ENCODE measurements at regions not wholly inside any gene's neighbourhood (a gene's known extent, or its start where the extent isn't known, plus 50 kb on each side); places are given as distances from the start of the nearest gene placed in this dataset.

- Mint-ChIP-seq H3K4me1 (ENCODE audit: low read depth, unreplicated experiment) (no peaks in the 10 kb centered on the region), H3K27me3 (ENCODE audit: unreplicated experiment) (peaks cover 2% of the 10 kb centered on the region), H3K36me3 (ENCODE audit: unreplicated experiment) (no peaks in the 10 kb centered on the region), H3K4me3 (ENCODE audit: unreplicated experiment) (no peak overlapping the region), H3K9me3 (ENCODE audit: unreplicated experiment) (no peaks in the 10 kb centered on the region), H3K27ac (ENCODE audit: unreplicated experiment) (no peak overlapping the region)
- TF ChIP-seq CTCF (IDR thresholded peaks at IDR 0.05; ENCODE audit: partially characterized antibody, unreplicated experiment): no peak
- DNase-seq: no peak
Measured at GRCh38 chr16:86444261-86444660, 66.1 kb upstream of the FOXF1 start.

GRCh38 chr16:86444661-86445060 is 65.7 kb upstream of the FOXF1 start:
- Mint-ChIP-seq H3K27ac (ENCODE audit: unreplicated experiment) (no peak overlapping the region), H3K36me3 (ENCODE audit: unreplicated experiment) (no peaks in the 10 kb centered on the region), H3K9me3 (ENCODE audit: unreplicated experiment) (peaks cover under 1% of the 10 kb centered on the region), H3K27me3 (ENCODE audit: unreplicated experiment) (peaks cover 2% of the 10 kb centered on the region), H3K4me1 (ENCODE audit: low read depth, unreplicated experiment) (no peaks in the 10 kb centered on the region), H3K4me3 (ENCODE audit: unreplicated experiment) (no peak overlapping the region)
- no peak for DNase-seq
- no peak for TF ChIP-seq CTCF (IDR thresholded peaks at IDR 0.05; ENCODE audit: partially characterized antibody, unreplicated experiment)

- H3K4me1 Mint-ChIP-seq (ENCODE audit: low read depth, unreplicated experiment): no peaks in the 10 kb centered on the region
- no peak for TF ChIP-seq CTCF (IDR thresholded peaks at IDR 0.05; ENCODE audit: partially characterized antibody, unreplicated experiment)
- peaks cover 3% of the 10 kb centered on the region for H3K27me3 Mint-ChIP-seq (ENCODE audit: unreplicated experiment)
Measured at GRCh38 chr16:86446279-86446678, 64.0 kb upstream of the FOXF1 start.

GRCh38 chr16:86447228-86447627 is 63.1 kb upstream of the FOXF1 start:
- no peak for TF ChIP-seq CTCF (IDR thresholded peaks at IDR 0.05; ENCODE audit: partially characterized antibody, unreplicated experiment)
- Mint-ChIP-seq H3K4me3 (ENCODE audit: unreplicated experiment) (no peak overlapping the region), H3K9me3 (ENCODE audit: unreplicated experiment) (peaks cover 2% of the 10 kb centered on the region), H3K27ac (ENCODE audit: unreplicated experiment) (no peak overlapping the region), H3K36me3 (ENCODE audit: unreplicated experiment) (no peaks in the 10 kb centered on the region), H3K4me1 (ENCODE audit: low read depth, unreplicated experiment) (no peaks in the 10 kb centered on the region), H3K27me3 (ENCODE audit: unreplicated experiment) (peaks cover 3% of the 10 kb centered on the region)
- DNase-seq: no peak

More at GRCh38 chr16:86446279-86446678, 64.0 kb upstream of the FOXF1 start:
- Mint-ChIP-seq H3K36me3 (ENCODE audit: unreplicated experiment) (no peaks in the 10 kb centered on the region), H3K4me3 (ENCODE audit: unreplicated experiment) (no peak overlapping the region), H3K27ac (ENCODE audit: unreplicated experiment) (no peak overlapping the region), H3K9me3 (ENCODE audit: unreplicated experiment) (peaks cover 2% of the 10 kb centered on the region)
- DNase-seq: no peak

GRCh38 chr16:86448306-86448890 is 61.9 kb upstream of the FOXF1 start:
- Mint-ChIP-seq H3K4me1 (ENCODE audit: low read depth, unreplicated experiment) (no peaks in the 10 kb centered on the region), H3K27ac (ENCODE audit: unreplicated experiment) (no peak overlapping the region), H3K36me3 (ENCODE audit: unreplicated experiment) (no peaks in the 10 kb centered on the region), H3K4me3 (ENCODE audit: unreplicated experiment) (no peak overlapping the region), H3K27me3 (ENCODE audit: unreplicated experiment) (peaks cover 2% of the 10 kb centered on the region), H3K9me3 (ENCODE audit: unreplicated experiment) (peaks cover 2% of the 10 kb centered on the region)
- TF ChIP-seq CTCF (IDR thresholded peaks at IDR 0.05; ENCODE audit: partially characterized antibody, unreplicated experiment): no peak
- DNase-seq: no peak

Data from glutamatergic neuron (in vitro differentiated cells).